ENCODE measurements at regions not wholly inside any gene's neighbourhood (a gene's known extent, or its start where the extent isn't known, plus 50 kb on each side); places are given as distances from the start of the nearest gene placed in this dataset.

- TF ChIP-seq ZNF316 (IDR thresholded peaks at IDR 0.05) = no peak
- TF ChIP-seq NFIC (IDR thresholded peaks at IDR 0.05) = no peak
- TF ChIP-seq ZNF407 (IDR thresholded peaks at IDR 0.05; ENCODE audit: low read depth) = no peak
- TF ChIP-seq MAFK (IDR thresholded peaks at IDR 0.05; ENCODE audit: low read length) = no peak
- TF ChIP-seq KLF13 (tag; IDR thresholded peaks at IDR 0.05; ENCODE audit: borderline replicate concordance, low read depth) = no peak
- H3K4me3 ChIP-seq = no peak overlapping the region
- H3K4me2 ChIP-seq (ENCODE audit: insufficient read depth, low read length) = no peak overlapping the region
- no peak overlapping the region for H3K9ac ChIP-seq (ENCODE audit: insufficient read depth in 1 of 2, low read depth in 2 of 2, low read length in 2 of 2)
- no peaks in the 10 kb centered on the region for H3K9me1 ChIP-seq (ENCODE audit: control insufficient read depth, insufficient read depth, low read length)
- no TSS peak for BruUV-seq (replicated peaks)
- POLR2A ChIA-PET = no interaction called here
- no peaks in the 10 kb centered on the region for H3K36me3 ChIP-seq (ENCODE audit: control insufficient read depth, insufficient read depth, low read length)
- WGBS (ENCODE audit: insufficient coverage, low coverage, missing lambda C conversion rate) = 3% methylated on average over 3 of the region's 3 CpGs
- H3K79me2 ChIP-seq (ENCODE audit: control insufficient read depth, insufficient read depth, low read length) = no peaks in the 10 kb centered on the region
- FAIRE-seq (no peak), DNase-seq (ENCODE audit: extremely low read depth in 1 of 4, low spot score in 3 of 4) (no peak), ATAC-seq (no peak)
- H2AFZ ChIP-seq (ENCODE audit: low read depth, low read length) = no peak overlapping the region
- H3K4me1 ChIP-seq (replicated peaks in 1 of 2; ENCODE audit: control insufficient read depth in 2 of 2, insufficient read depth in 2 of 2, low read length in 2 of 2) = no peaks in the 10 kb centered on the region
- H3K27me3 ChIP-seq (ENCODE audit: control insufficient read depth in 2 of 2, insufficient read depth in 2 of 2, low read length in 2 of 2) = no peaks in the 10 kb centered on the region
- intact Hi-C loops (cut with micrococcal nuclease) = no loop called here
- no peaks in the 10 kb centered on the region for H4K20me1 ChIP-seq (replicated peaks; ENCODE audit: control insufficient read depth, insufficient read depth, low read length)
- in situ Hi-C loops (cut with MboI) = no loop called here
- H3K27ac ChIP-seq (ENCODE audit: extremely low read depth, low read depth, low read length) = no peak overlapping the region
- no peaks in the 10 kb centered on the region for H3K9me3 ChIP-seq (replicated peaks; ENCODE audit: control insufficient read depth, insufficient read depth, low read depth, low read length)
- CTCF ChIA-PET (ENCODE audit: low intra/inter-chr PET ratio) = no interaction called here
Observed at GRCh38 chr7:125984795-125985194, 1055.2 kb upstream of the POT1 start.
